ENCODE measurements at regions not wholly inside any gene's neighbourhood (a gene's known extent, or its start where the extent isn't known, plus 50 kb on each side); places are given as distances from the start of the nearest gene placed in this dataset.
"Not testable (repeated sequence)": the region's sequence is repeated elsewhere in the genome, so short reads cannot be mapped to it uniquely, and the experiment has no call there.

- not testable (repeated sequence) for DNase-seq (ENCODE audit: low read depth)
Measured at GRCh38 chr9:41075671-41076070, 52.8 kb downstream of the FOXD4L6 start.

DNA sequence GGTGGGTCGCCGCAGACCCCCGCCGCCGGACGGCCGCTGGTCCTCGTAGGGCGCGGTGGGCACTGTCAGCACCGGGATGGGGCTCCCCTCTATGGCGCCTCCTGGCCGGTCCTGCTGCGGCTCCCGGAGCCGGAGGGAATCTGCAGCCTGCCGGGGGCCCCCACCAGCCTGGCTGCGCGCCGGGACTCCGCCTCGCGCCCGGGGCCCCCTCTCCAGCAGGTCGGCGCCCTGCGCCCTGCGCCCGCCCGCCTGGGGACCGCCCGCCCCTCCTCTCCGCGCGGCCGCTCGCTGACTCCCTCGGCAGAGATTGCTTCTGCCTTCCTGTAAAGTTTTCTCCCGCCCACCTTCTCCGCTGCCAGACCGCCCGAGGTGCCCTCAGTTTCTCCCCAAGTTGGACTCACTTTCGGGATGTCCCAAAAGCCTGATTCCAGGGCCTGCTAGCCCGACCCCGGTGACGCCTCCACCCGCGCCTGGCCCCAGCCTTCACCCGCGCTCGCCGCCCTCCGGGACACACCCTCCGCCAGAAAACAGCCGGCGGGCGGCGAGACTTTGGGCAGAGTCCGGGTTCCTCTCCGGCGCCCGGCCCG lies 54.0 kb downstream of the FOXD4L6 start:
- not testable (repeated sequence) for DNase-seq (ENCODE audit: low read depth)

DNA sequence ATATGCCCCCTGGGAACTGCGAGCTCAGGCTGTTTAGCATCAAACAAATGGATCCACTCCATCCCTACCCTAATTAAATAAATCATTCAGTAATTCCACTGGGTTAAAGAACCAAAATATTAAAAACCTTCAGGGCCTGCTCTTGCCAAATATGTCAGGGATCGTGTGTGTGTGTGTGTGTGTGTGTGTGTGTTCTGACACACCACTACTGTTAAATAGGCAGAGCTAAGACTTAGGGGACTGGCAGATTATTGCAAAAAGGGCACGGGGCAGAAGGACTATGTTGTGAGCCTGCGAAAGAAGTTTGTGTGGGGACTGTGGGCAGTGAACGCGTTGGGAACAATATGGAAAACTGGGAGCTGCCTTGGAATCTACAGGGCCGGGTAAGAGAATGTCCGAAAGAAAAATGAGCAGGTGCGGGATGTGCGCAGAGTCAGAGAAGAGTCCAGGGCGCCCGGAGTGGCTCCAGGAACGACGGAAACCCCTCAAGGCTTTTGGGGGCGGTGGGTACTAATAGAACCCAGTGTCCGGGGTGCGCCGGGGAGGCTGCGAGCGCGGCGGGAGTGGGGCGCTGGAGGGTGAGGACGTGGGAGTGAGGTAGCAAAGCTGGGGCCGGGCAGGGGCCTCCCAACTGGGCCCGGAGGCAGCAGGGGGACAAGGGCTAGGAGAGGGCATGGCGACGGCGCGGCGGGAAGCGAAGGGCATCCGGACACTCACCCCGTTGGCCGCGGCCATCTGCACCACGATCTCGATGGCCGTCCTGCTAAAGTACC lies 54.8 kb downstream of the FOXD4L6 start:
- DNase-seq (ENCODE audit: low read depth) = not testable (repeated sequence)

- not testable (repeated sequence) for DNase-seq (ENCODE audit: low read depth)
Measured at GRCh38 chr9:41064125-41064795, 64.2 kb downstream of the FOXD4L6 start.

DNA sequence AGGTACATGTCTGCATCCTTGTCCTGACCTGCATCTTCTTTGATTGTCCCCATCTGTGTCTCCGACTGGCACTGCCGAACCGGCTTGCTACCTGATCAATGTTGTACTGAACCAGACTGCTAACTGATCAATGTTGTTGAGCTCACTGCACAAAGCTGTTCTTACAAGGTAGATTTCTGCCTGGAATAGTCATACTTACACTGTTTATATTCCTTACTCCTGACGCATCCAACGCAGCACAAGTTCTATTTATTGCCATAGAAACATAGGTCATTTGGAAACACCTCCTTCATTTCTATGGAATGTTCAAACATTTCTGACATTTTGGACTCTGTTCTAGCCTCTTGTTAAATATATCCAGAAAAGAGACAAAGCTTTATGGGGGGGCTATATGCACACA lies 65.2 kb downstream of the FOXD4L6 start:
- DNase-seq (ENCODE audit: low read depth) = not testable (repeated sequence)

- not testable (repeated sequence) for DNase-seq (ENCODE audit: low read depth)
Measured at GRCh38 chr9:41059603-41060002, 68.9 kb downstream of the FOXD4L6 start.

DNA sequence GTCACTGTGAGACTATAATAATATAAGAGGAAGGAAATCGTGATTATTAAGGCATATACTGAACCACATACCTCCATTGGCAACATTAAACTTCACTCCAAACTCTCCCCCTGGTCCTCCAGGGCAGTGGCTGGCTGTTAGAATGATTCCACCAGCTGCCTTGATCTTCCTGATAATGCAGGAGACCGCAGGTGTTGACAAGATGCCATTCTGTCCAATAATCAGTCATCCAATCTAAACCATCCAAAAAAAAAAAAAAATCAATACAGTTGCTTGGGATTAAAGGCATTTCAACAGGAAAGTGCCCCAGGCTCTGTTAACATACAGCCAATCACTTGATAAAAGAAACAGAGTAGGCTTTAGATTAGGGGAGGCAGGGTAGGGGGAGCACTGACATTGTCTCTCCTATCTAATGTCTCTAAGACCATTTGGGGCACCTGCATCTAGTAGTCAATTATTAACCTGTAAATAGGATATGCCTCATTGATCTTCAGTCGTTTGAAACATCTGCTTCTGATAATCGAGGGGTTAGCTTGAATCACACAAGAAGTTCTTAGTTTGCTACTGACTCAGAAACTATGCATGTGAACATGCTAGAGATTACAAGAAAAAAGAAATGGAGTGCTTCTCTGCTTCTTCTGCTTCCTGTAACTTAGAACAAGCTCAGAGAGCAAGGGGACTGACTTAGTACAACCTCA lies 74.7 kb downstream of the FOXD4L6 start:
- DNase-seq (ENCODE audit: low read depth) = not testable (repeated sequence)

DNA sequence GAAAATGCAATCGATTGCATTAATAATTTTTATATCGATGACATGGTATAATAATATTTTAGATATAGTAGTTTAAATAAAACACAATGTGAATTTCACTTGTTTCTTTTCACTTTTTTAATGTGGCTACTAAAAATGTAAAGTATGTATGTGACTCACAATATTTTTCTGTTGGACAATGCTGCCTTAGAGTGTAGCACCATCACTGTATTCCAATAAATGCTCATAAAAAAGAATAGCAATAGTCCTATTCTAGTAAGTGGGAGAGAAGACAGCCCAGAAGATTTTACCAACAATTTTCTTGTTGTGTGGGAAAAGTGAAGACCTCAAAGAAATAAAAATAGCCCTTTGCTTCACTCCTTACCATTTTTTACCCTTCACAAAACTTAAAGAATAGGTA lies 79.8 kb downstream of the FOXD4L6 start:
- not testable (repeated sequence) for DNase-seq (ENCODE audit: low read depth)

DNA sequence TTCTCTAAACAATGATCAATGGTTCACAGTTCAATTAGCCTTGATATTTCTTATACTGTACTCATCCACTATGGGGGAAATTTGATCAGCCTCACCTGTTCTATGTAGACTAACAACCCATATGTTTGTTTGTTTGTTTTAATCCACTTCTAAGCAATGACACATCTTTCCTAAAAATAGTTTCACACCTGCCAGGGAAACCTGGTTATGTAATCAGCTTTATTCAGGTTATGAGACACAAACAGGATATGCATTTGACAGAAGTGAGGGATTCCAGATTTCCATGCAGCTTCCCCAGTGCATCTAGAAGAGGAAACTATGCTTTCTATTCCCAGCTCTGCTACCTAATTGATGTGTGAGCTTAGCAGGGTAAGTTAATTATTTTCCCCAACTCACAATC lies 80.7 kb downstream of the FOXD4L6 start:
- not testable (repeated sequence) for DNase-seq (ENCODE audit: low read depth)

- DNase-seq (ENCODE audit: low read depth) = not testable (repeated sequence)
Measured at GRCh38 chr9:41044930-41045329, 83.6 kb downstream of the FOXD4L6 start.

- DNase-seq (ENCODE audit: low read depth) = not testable (repeated sequence)
Measured at GRCh38 chr9:41043433-41043832, 85.0 kb downstream of the FOXD4L6 start.

DNA sequence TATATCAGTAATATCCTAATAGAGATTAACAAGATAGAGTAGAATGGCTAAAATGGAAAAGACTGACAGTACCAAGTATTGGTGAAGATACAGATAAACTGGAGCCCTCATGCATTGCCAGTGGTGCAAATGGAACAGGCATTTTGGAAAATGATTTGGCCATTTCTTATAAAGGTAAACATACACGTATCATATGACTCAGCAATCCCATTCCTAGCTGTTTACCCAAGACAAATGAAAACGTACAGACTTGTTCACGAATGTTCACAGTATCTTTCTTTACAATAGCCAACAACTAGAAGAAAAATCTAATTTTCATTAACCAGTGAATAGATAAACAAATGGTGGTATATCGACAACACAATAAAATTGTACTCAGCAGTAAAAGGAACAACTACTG lies 86.4 kb downstream of the FOXD4L6 start:
- DNase-seq (ENCODE audit: low read depth) = not testable (repeated sequence)

GRCh38 chr9:41040705-41041342 lies 87.7 kb downstream of the FOXD4L6 start:
- DNase-seq (ENCODE audit: low read depth) = not testable (repeated sequence)

- not testable (repeated sequence) for DNase-seq (ENCODE audit: low read depth)
Measured at GRCh38 chr9:41035276-41035675, 93.2 kb downstream of the FOXD4L6 start.

DNA sequence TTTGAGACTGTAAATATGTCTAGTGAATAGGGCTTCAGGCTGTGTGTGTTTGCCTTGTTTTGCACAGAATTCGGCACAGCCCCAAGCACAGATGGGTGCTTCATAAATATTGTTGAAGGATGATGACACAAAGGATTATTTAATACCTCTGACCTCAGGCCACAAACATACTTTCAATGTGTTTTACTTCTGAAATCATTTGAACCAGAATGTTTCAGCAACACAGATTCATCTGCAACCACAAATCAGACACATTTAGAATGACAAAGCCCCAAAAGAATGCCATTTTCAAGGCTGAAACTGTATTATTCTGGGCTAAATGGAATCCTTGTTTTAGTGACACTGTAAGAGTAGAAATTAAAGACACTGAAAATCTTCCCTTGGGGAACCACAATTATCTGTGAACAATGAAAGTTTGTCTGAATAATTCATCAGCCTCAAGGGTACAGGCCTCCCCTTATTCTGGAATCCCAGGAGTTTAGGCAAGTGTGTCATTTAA lies 93.7 kb downstream of the FOXD4L6 start:
- not testable (repeated sequence) for DNase-seq (ENCODE audit: low read depth)

- not testable (repeated sequence) for DNase-seq (ENCODE audit: low read depth)
Measured at GRCh38 chr9:41033877-41034276, 94.6 kb downstream of the FOXD4L6 start.

GRCh38 chr9:41033360-41033759 lies 95.1 kb downstream of the FOXD4L6 start:
- DNase-seq (ENCODE audit: low read depth) = not testable (repeated sequence)

DNA sequence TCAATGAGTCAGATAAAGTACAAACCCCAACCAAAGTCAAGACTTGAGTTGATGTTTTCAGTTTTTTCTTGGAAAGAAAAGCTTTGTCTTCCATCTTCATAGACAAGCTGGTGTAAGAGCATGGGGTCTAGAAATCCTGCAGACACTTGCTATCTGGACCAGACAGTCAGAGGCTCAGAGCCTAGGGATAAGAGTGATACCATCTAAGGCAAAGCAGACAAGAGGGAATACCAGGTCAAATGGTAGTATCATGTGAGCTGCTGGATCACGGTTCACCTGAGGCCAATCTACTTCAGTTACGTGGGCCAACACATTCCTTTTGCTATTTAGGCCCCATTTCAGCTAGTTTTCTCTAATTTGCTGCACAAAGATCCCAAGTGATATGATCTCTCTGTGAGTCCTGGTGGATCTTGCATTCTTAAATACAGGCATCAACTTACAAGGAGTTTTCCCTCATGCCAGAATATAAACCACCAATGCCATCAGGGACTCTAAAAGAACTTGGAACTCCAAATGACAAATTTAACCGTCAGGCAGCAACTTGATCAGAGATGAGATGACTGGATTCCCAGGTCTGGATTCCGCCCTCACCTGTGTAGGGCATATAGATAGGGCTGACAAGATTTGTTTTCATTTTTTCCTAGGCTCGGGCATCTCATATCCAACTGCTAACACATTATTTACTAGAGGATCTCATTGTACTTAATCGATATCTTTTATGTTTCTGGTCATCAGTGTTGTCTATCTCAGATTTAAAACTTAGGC lies 101.4 kb downstream of the FOXD4L6 start:
- DNase-seq (ENCODE audit: low read depth) = not testable (repeated sequence)

- not testable (repeated sequence) for DNase-seq (ENCODE audit: low read depth)
Measured at GRCh38 chr9:41022365-41022764, 106.1 kb downstream of the FOXD4L6 start.

DNA sequence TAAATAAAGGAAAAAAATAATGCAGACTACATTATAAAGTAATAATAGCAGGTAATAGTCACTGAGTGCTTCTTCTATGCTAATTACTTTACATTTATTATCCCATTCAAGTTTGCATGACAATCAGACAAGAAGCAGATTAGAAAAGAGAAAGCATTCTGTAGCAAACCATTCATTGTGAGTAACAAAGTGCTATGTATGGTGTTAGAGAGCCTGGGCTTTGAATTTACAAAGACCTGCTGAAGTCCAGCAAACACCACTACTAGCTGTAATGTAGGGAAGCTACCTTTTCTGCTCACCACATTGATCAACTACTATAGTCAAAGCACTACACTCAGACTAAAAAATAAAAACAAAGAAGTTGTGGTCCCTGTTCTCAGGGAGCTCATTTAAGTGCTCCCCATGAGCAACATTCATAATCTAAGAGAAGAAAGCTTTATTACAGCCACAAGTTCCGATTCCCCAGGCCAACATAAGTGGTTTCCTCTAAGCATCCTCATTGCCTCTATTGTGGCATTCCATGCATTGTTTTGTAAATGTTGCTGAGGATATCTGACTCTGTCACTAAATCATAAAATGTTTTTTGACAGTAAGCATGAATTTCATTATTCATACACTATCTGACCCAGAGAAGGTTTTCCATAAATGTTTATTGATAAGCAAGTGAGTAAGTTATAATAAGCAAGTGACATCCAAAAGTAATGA lies 108.5 kb downstream of the FOXD4L6 start:
- DNase-seq (ENCODE audit: low read depth) = not testable (repeated sequence)

Data from stimulated activated CD8-positive, alpha-beta memory T cell treated with anti-CD3 and anti-CD28 coated beads, Interleukin-15, amount 100 ng/mL, for 24 hours (primary cell).